ENCODE measurements at regions not wholly inside any gene's neighbourhood (a gene's known extent, or its start where the extent isn't known, plus 50 kb on each side); places are given as distances from the start of the nearest gene placed in this dataset.
A peak's percentile ranks its signal among the peaks of the same experiment; 100 is the strongest.

DNA sequence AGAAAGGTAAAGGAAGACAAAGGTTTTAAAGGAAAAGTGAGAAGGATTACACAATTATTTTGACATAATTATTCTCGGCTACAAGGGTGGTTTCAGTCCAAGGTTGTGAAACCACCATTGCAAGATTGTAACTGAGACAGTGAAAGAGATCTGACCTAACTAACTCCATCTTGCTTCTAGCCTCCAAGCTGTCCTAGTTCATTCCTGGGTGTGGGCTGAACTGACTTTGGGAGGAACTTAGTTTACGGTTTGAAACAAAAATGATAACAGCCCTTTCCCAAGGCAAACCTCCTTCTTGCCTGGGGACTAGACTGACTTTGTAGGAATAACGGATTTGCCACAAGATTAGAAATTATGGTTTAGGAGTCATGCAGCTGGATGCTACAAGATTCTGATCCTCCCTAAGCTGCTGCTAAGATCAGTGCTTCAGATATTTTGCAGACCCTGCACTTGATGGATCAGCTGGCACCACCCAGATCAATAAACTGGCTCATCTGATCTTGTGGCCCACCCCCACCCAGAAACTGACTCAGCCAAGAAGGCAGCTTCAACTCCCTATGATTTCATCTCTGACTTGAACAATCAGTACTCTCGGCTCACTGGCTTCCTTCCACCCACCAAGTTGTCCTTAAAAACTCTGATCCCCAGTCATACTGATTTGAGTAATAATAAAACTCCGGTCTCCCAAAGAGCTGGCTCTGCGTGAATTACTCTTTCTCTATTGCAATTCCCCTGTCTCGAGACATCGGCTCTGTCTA is 57.7 kb upstream of the AADACL2 start (continued):
- TF ChIP-seq, protein P1, sequence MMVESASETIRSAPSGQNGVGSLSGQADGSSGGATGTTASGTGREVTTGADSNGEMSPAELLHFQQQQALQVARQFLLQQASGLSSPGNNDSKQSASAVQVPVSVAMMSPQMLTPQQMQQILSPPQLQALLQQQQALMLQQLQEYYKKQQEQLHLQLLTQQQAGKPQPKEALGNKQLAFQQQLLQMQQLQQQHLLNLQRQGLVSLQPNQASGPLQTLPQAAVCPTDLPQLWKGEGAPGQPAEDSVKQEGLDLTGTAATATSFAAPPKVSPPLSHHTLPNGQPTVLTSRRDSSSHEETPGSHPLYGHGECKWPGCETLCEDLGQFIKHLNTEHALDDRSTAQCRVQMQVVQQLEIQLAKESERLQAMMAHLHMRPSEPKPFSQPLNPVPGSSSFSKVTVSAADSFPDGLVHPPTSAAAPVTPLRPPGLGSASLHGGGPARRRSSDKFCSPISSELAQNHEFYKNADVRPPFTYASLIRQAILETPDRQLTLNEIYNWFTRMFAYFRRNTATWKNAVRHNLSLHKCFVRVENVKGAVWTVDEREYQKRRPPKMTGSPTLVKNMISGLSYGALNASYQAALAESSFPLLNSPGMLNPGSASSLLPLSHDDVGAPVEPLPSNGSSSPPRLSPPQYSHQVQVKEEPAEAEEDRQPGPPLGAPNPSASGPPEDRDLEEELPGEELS (CRISPR knock-in tag; IDR thresholded peaks at IDR 0.05; ENCODE audit: borderline replicate concordance): no peak
- TF ChIP-seq CBX2 (IDR thresholded peaks at IDR 0.05; ENCODE audit: insufficient read depth, low read length, poor library complexity, severe bottlenecking): no peak
- TF ChIP-seq, protein P2, sequence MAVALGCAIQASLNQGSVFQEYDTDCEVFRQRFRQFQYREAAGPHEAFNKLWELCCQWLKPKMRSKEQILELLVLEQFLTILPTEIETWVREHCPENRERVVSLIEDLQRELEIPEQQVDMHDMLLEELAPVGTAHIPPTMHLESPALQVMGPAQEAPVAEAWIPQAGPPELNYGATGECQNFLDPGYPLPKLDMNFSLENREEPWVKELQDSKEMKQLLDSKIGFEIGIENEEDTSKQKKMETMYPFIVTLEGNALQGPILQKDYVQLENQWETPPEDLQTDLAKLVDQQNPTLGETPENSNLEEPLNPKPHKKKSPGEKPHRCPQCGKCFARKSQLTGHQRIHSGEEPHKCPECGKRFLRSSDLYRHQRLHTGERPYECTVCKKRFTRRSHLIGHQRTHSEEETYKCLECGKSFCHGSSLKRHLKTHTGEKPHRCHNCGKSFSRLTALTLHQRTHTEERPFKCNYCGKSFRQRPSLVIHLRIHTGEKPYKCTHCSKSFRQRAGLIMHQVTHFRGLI (CRISPR knock-in tag; IDR thresholded peaks at IDR 0.05): no peak
- no peak for TF ChIP-seq SMARCE1 (IDR thresholded peaks at IDR 0.05)
- TF ChIP-seq, protein P3, sequence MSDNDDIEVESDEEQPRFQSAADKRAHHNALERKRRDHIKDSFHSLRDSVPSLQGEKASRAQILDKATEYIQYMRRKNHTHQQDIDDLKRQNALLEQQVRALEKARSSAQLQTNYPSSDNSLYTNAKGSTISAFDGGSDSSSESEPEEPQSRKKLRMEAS (CRISPR knock-in tag; IDR thresholded peaks at IDR 0.05): no peak
- no peak for TF ChIP-seq CCNT2 (IDR thresholded peaks at IDR 0.05; ENCODE audit: borderline replicate concordance, extremely low read depth, insufficient read length, low read depth, low read length)
- TF ChIP-seq SIX5 (IDR thresholded peaks at IDR 0.05; ENCODE audit: borderline replicate concordance in 1 of 2, insufficient read depth in 1 of 2, low read depth in 1 of 2, low read length in 2 of 2): no peak
- no peak for TF ChIP-seq RNF2 (IDR thresholded peaks at IDR 0.05)
- peak; percentile 98 for TF ChIP-seq DMBX1 (CRISPR knock-in tag; IDR thresholded peaks at IDR 0.05; ENCODE audit: borderline replicate concordance)
- TF ChIP-seq, protein P4, sequence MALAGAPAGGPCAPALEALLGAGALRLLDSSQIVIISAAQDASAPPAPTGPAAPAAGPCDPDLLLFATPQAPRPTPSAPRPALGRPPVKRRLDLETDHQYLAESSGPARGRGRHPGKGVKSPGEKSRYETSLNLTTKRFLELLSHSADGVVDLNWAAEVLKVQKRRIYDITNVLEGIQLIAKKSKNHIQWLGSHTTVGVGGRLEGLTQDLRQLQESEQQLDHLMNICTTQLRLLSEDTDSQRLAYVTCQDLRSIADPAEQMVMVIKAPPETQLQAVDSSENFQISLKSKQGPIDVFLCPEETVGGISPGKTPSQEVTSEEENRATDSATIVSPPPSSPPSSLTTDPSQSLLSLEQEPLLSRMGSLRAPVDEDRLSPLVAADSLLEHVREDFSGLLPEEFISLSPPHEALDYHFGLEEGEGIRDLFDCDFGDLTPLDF (CRISPR knock-in tag; IDR thresholded peaks at IDR 0.05): no peak
- no peak for TF ChIP-seq ZFPM2 (CRISPR knock-in tag; IDR thresholded peaks at IDR 0.05)
- TF ChIP-seq ADNP (tag; IDR thresholded peaks at IDR 0.05): no peak
- TF ChIP-seq EHMT2 (IDR thresholded peaks at IDR 0.05): no peak
- TF ChIP-seq, protein P5, sequence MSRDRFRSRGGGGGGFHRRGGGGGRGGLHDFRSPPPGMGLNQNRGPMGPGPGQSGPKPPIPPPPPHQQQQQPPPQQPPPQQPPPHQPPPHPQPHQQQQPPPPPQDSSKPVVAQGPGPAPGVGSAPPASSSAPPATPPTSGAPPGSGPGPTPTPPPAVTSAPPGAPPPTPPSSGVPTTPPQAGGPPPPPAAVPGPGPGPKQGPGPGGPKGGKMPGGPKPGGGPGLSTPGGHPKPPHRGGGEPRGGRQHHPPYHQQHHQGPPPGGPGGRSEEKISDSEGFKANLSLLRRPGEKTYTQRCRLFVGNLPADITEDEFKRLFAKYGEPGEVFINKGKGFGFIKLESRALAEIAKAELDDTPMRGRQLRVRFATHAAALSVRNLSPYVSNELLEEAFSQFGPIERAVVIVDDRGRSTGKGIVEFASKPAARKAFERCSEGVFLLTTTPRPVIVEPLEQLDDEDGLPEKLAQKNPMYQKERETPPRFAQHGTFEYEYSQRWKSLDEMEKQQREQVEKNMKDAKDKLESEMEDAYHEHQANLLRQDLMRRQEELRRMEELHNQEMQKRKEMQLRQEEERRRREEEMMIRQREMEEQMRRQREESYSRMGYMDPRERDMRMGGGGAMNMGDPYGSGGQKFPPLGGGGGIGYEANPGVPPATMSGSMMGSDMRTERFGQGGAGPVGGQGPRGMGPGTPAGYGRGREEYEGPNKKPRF (IDR thresholded peaks at IDR 0.05; ENCODE audit: low read depth, low read length): no peak
- TF ChIP-seq EGR1 (conservative IDR thresholded peaks at IDR 0.05): no peak; the same call in 1 of the 2 replicates
- TF ChIP-seq RBM34 (IDR thresholded peaks at IDR 0.05; ENCODE audit: borderline replicate concordance, insufficient read depth, low read length): no peak
- TF ChIP-seq MAZ (CRISPR knock-in tag; conservative IDR thresholded peaks at IDR 0.05 in 1 of 2, IDR thresholded peaks at IDR 0.05 in 1 of 2): no peak; a peak in 1 of 4 replicates
- TF ChIP-seq, protein P6, sequence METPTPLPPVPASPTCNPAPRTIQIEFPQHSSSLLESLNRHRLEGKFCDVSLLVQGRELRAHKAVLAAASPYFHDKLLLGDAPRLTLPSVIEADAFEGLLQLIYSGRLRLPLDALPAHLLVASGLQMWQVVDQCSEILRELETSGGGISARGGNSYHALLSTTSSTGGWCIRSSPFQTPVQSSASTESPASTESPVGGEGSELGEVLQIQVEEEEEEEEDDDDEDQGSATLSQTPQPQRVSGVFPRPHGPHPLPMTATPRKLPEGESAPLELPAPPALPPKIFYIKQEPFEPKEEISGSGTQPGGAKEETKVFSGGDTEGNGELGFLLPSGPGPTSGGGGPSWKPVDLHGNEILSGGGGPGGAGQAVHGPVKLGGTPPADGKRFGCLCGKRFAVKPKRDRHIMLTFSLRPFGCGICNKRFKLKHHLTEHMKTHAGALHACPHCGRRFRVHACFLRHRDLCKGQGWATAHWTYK (CRISPR knock-in tag; IDR thresholded peaks at IDR 0.05): no peak
- no peak for TF ChIP-seq CBFA2T2 (conservative IDR thresholded peaks at IDR 0.05)
